H1 (cell line): ENCODE measurements at regions not wholly inside any gene's neighbourhood (a gene's known extent, or its start where the extent isn't known, plus 50 kb on each side); places are given as distances from the start of the nearest gene placed in this dataset.

ENCODE experiments used
- CTCF ChIA-PET: fragments of 300-600 bp; sonication (Branson Sonifier 250); formaldehyde crosslinking; loops from one replicate; lab custom pipeline; 2021; ENCODE audit not compliant: partially characterized antibody; lab: Charles Lee
- POLR2A ChIA-PET: fragments of 300-600 bp; sonication (Branson Sonifier 250); formaldehyde crosslinking; loops from one replicate; lab custom pipeline; 2021; ENCODE audit warnings: inconsistent platforms; ENCODE audit not compliant: partially characterized antibody; lab: Charles Lee
- DNase-seq, 2 experiments: peaks; one replicate each; pipeline versions ENCODE4 v3.0.0 to v3.0.0-alpha.2; 2010 to 2022; ENCODE audit warnings: low spot score in 2 of 2, low read depth in 1 of 2, mixed read lengths in 1 of 2
- FAIRE-seq: peaks from 2 replicates; lab custom pipeline; 2011; peaks lifted over from hg19 to GRCh38; lab: Jason Lieb, UNC
- H2AFZ ChIP-seq: 2 replicates; pipeline ENCODE4 v1.8.1; 2012; ENCODE audit warnings: low read length, inconsistent platforms
- H2AK5ac ChIP-seq: 2 replicates; pipeline ENCODE4 v1.6.1; 2013; ENCODE audit warnings: low read depth, low read length
- H2BK120ac ChIP-seq: replicated peaks from 2 replicates; pipeline ENCODE3; 2013; ENCODE audit warnings: low read depth, low read length, inconsistent platforms
- H2BK12ac ChIP-seq: 2 replicates; pipeline ENCODE4 v1.6.1; 2013; ENCODE audit warnings: low read depth, low read length
- H2BK15ac ChIP-seq: 2 replicates; pipeline ENCODE4 v1.6.1; 2013; ENCODE audit warnings: low read length
- H2BK20ac ChIP-seq: 2 replicates; pipeline ENCODE4 v1.6.1; 2013; ENCODE audit warnings: low read length
- H2BK5ac ChIP-seq: 2 replicates; pipeline ENCODE4 v1.6.1; 2013; ENCODE audit warnings: low read depth, low read length
- H3K14ac ChIP-seq: 2 replicates; pipeline ENCODE4 v1.6.1; 2013; ENCODE audit warnings: inconsistent platforms; ENCODE audit not compliant: insufficient read length
- H3K18ac ChIP-seq: 2 replicates; pipeline ENCODE4 v1.6.1; 2013; ENCODE audit warnings: low read length; ENCODE audit errors: extremely low read depth
- H3K23ac ChIP-seq: 2 replicates; pipeline ENCODE4 v1.6.1; 2013; ENCODE audit warnings: inconsistent platforms; ENCODE audit not compliant: insufficient read length
- H3K23me2 ChIP-seq: 2 replicates; pipeline ENCODE4 v1.6.1; 2013; ENCODE audit warnings: low read depth, low read length
- H3K27ac ChIP-seq: 2 replicates; pipeline ENCODE4 v1.6.1; 2011; ENCODE audit warnings: low read depth, low read length, inconsistent platforms
- H3K27me3 ChIP-seq, 4 experiments: replicated peaks in 1 of 4; 1 replicate in 1 of 4; 2 replicates in 3 of 4; pipeline versions ENCODE4 v1.6.1 to v1.8.1; 2011 to 2013; ENCODE audit warnings: low read length in 3 of 4, mild to moderate bottlenecking in 3 of 4, inconsistent platforms in 2 of 4, mixed read lengths in 2 of 4, moderate library complexity in 1 of 4; ENCODE audit not compliant: control insufficient read depth in 3 of 4, insufficient read depth in 3 of 4; ENCODE audit errors: extremely low read depth in 1 of 4
- H3K36me3 ChIP-seq, 4 experiments: 2 replicates each; pipeline versions ENCODE4 v1.6.1 to v1.8.1; 2011 to 2013; ENCODE audit warnings: mild to moderate bottlenecking in 4 of 4, low read length in 3 of 4, moderate library complexity in 2 of 4, control low read depth in 1 of 4, inconsistent platforms in 1 of 4; ENCODE audit not compliant: insufficient read depth in 4 of 4, control insufficient read depth in 2 of 4
- H3K4ac ChIP-seq: replicated peaks from 2 replicates; pipeline ENCODE3; 2013; ENCODE audit warnings: low read length, low read depth, mixed read lengths, inconsistent platforms; ENCODE audit not compliant: insufficient read length
- H3K4me1 ChIP-seq, 4 experiments: replicated peaks in 1 of 4; 1 replicate in 1 of 4; 2 replicates in 3 of 4; pipeline versions ENCODE4 v1.6.1 to v1.8.1; 2011 to 2013; ENCODE audit warnings: low read length in 3 of 4, inconsistent platforms in 2 of 4, mixed read lengths in 1 of 4; ENCODE audit not compliant: insufficient read depth in 4 of 4, control insufficient read depth in 3 of 4
- H3K4me2 ChIP-seq, 2 experiments: 2 replicates each; pipeline versions ENCODE4 v1.6.1 to v1.8.1; 2011 to 2013; ENCODE audit warnings: low read depth in 2 of 2, low read length in 2 of 2, control low read depth in 1 of 2, inconsistent platforms in 1 of 2, mild to moderate bottlenecking in 1 of 2; ENCODE audit not compliant: insufficient read depth in 1 of 2
- H3K4me3 ChIP-seq, 4 experiments: fragments of 200-600, 300-600 bp in 1 of 4; sonication (generic), shearing (Covaris generic), sonication (Bioruptor Twin) in 1 of 4; 2 replicates each; pipeline versions ENCODE4 v1.5.1 to v1.8.1; 2011 to 2016; ENCODE audit warnings: low read length in 4 of 4, low read depth in 3 of 4, control low read depth in 2 of 4, inconsistent platforms in 2 of 4, mild to moderate bottlenecking in 2 of 4, mixed read lengths in 1 of 4, moderate library complexity in 1 of 4; ENCODE audit not compliant: insufficient read depth in 2 of 4; ENCODE audit errors: extremely low read depth in 1 of 4
- H3K56ac ChIP-seq: replicated peaks from 2 replicates; pipeline ENCODE3; 2013; ENCODE audit warnings: low read depth, mild to moderate bottlenecking, mixed read lengths, low read length, inconsistent platforms; ENCODE audit not compliant: insufficient read length
- H3K79me1 ChIP-seq: 2 replicates; pipeline ENCODE4 v1.6.1; 2013; ENCODE audit warnings: low read depth, low read length, control low read depth
- H3K79me2 ChIP-seq, 2 experiments: 2 replicates each; pipeline versions ENCODE4 v1.6.1 to v1.8.1; 2012 to 2013; ENCODE audit warnings: low read length in 2 of 2, mild to moderate bottlenecking in 2 of 2, inconsistent platforms in 1 of 2; ENCODE audit not compliant: insufficient read depth in 2 of 2, control insufficient read depth in 1 of 2
- H3K9ac ChIP-seq, 4 experiments: replicated peaks in 1 of 4; 1 replicate in 1 of 4; 2 replicates in 3 of 4; pipeline versions ENCODE4 v1.6.1 to v1.8.1; 2011 to 2013; ENCODE audit warnings: low read depth in 3 of 4, low read length in 3 of 4, control low read depth in 2 of 4, mild to moderate bottlenecking in 2 of 4, moderate library complexity in 2 of 4, inconsistent platforms in 1 of 4; ENCODE audit errors: extremely low read depth in 1 of 4
- H3K9me3 ChIP-seq, 2 experiments: 2 replicates each; pipeline versions ENCODE4 v1.6.1 to v1.8.1; 2012 to 2013; ENCODE audit warnings: mild to moderate bottlenecking in 2 of 2, moderate library complexity in 2 of 2, control low read depth in 1 of 2, inconsistent platforms in 1 of 2, low read depth in 1 of 2, low read length in 1 of 2, mixed read lengths in 1 of 2; ENCODE audit not compliant: insufficient read depth in 2 of 2
- H4K20me1 ChIP-seq, 2 experiments: replicated peaks in 1 of 2; 2 replicates each; pipeline versions ENCODE3 to v1.8.1; 2011 to 2013; ENCODE audit warnings: inconsistent platforms in 2 of 2, low read length in 2 of 2, mild to moderate bottlenecking in 1 of 2; ENCODE audit not compliant: insufficient read depth in 2 of 2, control insufficient read depth in 1 of 2
- H4K5ac ChIP-seq: 2 replicates; pipeline ENCODE4 v1.6.1; 2013; ENCODE audit warnings: low read length, low read depth, mixed read lengths, inconsistent platforms; ENCODE audit not compliant: insufficient read length
- H4K8ac ChIP-seq: 2 replicates; pipeline ENCODE4 v1.8.0; 2013; ENCODE audit warnings: mild to moderate bottlenecking, moderate library complexity, low read length, inconsistent platforms; ENCODE audit not compliant: insufficient read depth; ENCODE audit errors: extremely low read depth
- H4K91ac ChIP-seq: replicated peaks from 2 replicates; pipeline ENCODE3; 2013; ENCODE audit warnings: low read length, mixed read lengths, inconsistent platforms; ENCODE audit not compliant: insufficient read length
- ASH2L ChIP-seq: fragments of 200-600, 300-600 bp; sonication (generic); IDR thresholded peaks from one replicate; pipeline ENCODE4 v1.7.1; 2017; ENCODE audit warnings: low read length
- BRCA1 ChIP-seq: IDR thresholded peaks from 2 replicates; pipeline ENCODE4 v1.6.1; 2012; ENCODE audit warnings: low read depth, low read length, improper control_type of control experiment
- EZH2 ChIP-seq: fragments of 200-600 bp; sonication (generic); IDR thresholded peaks from 2 replicates; pipeline ENCODE4 v1.7.1; 2012; ENCODE audit warnings: low read depth, mild to moderate bottlenecking, moderate library complexity, low read length, inconsistent platforms; ENCODE audit not compliant: severe bottlenecking
- FOSL1 ChIP-seq: IDR thresholded peaks from 2 replicates; pipeline ENCODE4 v1.6.1; 2011; ENCODE audit warnings: mild to moderate bottlenecking, low read depth, low read length, moderate library complexity; ENCODE audit not compliant: insufficient read depth
- NANOG ChIP-seq: IDR thresholded peaks from 2 replicates; pipeline ENCODE4 v1.6.1; 2011; ENCODE audit warnings: low read length, low read depth, mild to moderate bottlenecking, inconsistent platforms; ENCODE audit not compliant: insufficient read depth, poor library complexity, severe bottlenecking
- POLR2A ChIP-seq, 2 experiments: IDR thresholded peaks; 1 replicate in 1 of 2; 2 replicates in 1 of 2; pipeline ENCODE4 v1.6.1; 2011; ENCODE audit warnings: low read depth in 2 of 2, low read length in 2 of 2, mild to moderate bottlenecking in 2 of 2; ENCODE audit errors: control extremely low read depth in 1 of 2
- RXRA ChIP-seq: IDR thresholded peaks from 2 replicates; pipeline ENCODE4 v1.6.1; 2011; ENCODE audit warnings: low read depth, mild to moderate bottlenecking, low read length, moderate library complexity; ENCODE audit not compliant: insufficient read depth
- SIN3A ChIP-seq, 2 experiments: IDR thresholded peaks in 1 of 2; conservative IDR thresholded peaks in 1 of 2; 2 replicates each; pipeline ENCODE4 v1.6.1; 2011 to 2012; ENCODE audit warnings: low read length in 2 of 2, improper control_type of control experiment in 1 of 2, low read depth in 1 of 2, mild to moderate bottlenecking in 1 of 2
- SUZ12 ChIP-seq: fragments of 200-600 bp; sonication (generic); IDR thresholded peaks from 2 replicates; pipeline ENCODE4 v1.6.1; 2012; ENCODE audit warnings: mild to moderate bottlenecking, inconsistent platforms, low read length, moderate library complexity, mixed read lengths
- YY1 ChIP-seq: IDR thresholded peaks from 2 replicates; pipeline ENCODE4 v1.6.1; 2011; ENCODE audit warnings: low read depth, mild to moderate bottlenecking, low read length
- WGBS, 2 experiments: shearing (Covaris generic) in 1 of 2; methylation state at CpG; one replicate each; pipeline versions ENCODE4 v1.1.6 to v1.1.7; 2013 to 2015; ENCODE audit warnings: low lambda C conversion rate in 2 of 2, mixed read lengths in 2 of 2, inconsistent platforms in 1 of 2, low coverage in 1 of 2, missing lambda C conversion rate in 1 of 2; ENCODE audit not compliant: insufficient replicate concordance in 2 of 2, insufficient coverage in 1 of 2, insufficient read length in 1 of 2; ENCODE audit errors: extremely low coverage in 1 of 2, missing lambda C conversion rate in 1 of 2; 5-methylcytosine and 5-hydroxymethylcytosine counted together

DNA sequence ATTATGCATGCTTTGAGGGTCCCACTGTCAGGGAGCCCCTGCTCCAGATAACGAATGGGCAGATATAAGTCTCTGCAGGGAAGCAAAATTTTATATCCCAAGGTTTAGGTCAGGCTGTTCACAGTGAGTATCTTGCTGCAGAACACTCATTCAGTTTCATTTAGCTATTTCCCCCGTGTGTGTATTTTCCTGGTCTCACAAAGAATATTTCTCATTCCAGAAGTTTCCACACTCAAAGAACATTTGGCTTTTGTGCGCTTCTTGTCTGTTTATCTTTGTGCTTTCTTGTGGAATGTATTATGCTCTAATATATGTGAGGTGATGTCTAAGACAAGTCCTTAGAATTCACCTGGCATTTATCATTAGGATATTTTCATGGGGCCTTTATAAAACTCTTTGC lies 140.4 kb upstream of the MMADHC start:
- ChIA-PET POLR2A (no interaction called here), CTCF (no interaction called here)
- Histone ChIP-seq H3K23me2 (no peaks in the 10 kb centered on the region), H3K14ac (no peak overlapping the region), H3K4ac (no peak overlapping the region), H3K9ac (no peak overlapping the region), H3K4me3 (no peak overlapping the region), H2BK20ac (no peak overlapping the region), H2AFZ (0 out of 2 replicates have a peak overlapping the region, but pooled peaks have one; percentile 3), H3K56ac (no peak overlapping the region), H2BK15ac (no peak overlapping the region), H4K91ac (no peak overlapping the region), H3K36me3 (no peaks in the 10 kb centered on the region), H3K23ac (no peak overlapping the region), H3K4me1 (peaks cover 0 to 3% (median 0%) of the 10 kb centered on the region in 4 experiments; a peak in 1 of 7 replicates), H2BK5ac (no peak overlapping the region), H2BK12ac (no peak overlapping the region), H2AK5ac (no peak overlapping the region), H4K20me1 (no peaks in the 10 kb centered on the region), H3K4me2 (no peak overlapping the region), H3K27ac (no peak overlapping the region), H4K8ac (no peak overlapping the region), H2BK120ac (no peak overlapping the region), H3K79me2 (no peaks in the 10 kb centered on the region), H3K79me1 (no peaks in the 10 kb centered on the region), H3K18ac (no peak overlapping the region)
- no peak for FAIRE-seq
- DNase-seq, result no peak
- WGBS, 2 experiments, result 91% methylated on average over 3 of the region's 3 CpGs; no CpG with 5 or more reads in 1 of the 2 experiments
- TF ChIP-seq BRCA1, result no peak
- TF ChIP-seq RXRA, result no peak
- no peak for TF ChIP-seq SIN3A (conservative IDR thresholded peaks at IDR 0.05 in 1 of 2, IDR thresholded peaks at IDR 0.05 in 1 of 2; ENCODE audit: low read depth in 1 of 2, low read length in 2 of 2)
- no peak for TF ChIP-seq POLR2A (IDR thresholded peaks at IDR 0.05; ENCODE audit: control extremely low read depth in 1 of 2, low read depth in 2 of 2, low read length in 2 of 2)
- TF ChIP-seq EZH2, result no peak
- no peak for TF ChIP-seq ASH2L
- no peak for TF ChIP-seq FOSL1
- no peak for TF ChIP-seq YY1
- TF ChIP-seq NANOG, result no peak
- no peak for TF ChIP-seq SUZ12
- TF ChIP-seq, all 59 proteins: peak for 0
- no peak overlapping the region for H4K5ac ChIP-seq
- no peaks in the 10 kb centered on the region for H3K27me3 ChIP-seq
- H3K9me3 ChIP-seq, result no peaks in the 10 kb centered on the region
